Tibial nerve (tissue), 3 donors: ENCODE measurements at regions not wholly inside any gene's neighbourhood (a gene's known extent, or its start where the extent isn't known, plus 50 kb on each side); places are given as distances from the start of the nearest gene placed in this dataset.

Experiments used
- CTCF ChIP-seq, 5 experiments: fragments of 200-600 bp in 3 of 5; fragments of 450-650 bp in 2 of 5; sonication (generic) in 3 of 5; IDR thresholded peaks; one replicate each; pipeline ENCODE4 v1.5.1; 2016 to 2019; ENCODE audit warnings: antibody characterized with exemption in 5 of 5, mild to moderate bottlenecking in 3 of 5, moderate library complexity in 2 of 5
- POLR2A ChIP-seq, 2 donors: fragments of 450-650 bp; IDR thresholded peaks; one replicate each; pipeline ENCODE4 v1.6.1; 2017; ENCODE audit warnings: antibody characterized with exemption in 2 of 2, mild to moderate bottlenecking in 2 of 2, moderate library complexity in 2 of 2

- peak; percentile 85 to 93 (median 91) for TF ChIP-seq CTCF (IDR thresholded peaks at IDR 0.05)
- no peak for TF ChIP-seq POLR2A (IDR thresholded peaks at IDR 0.05)
These were observed 145.9 kb downstream of the CCDC74A start for GRCh38 chr2:131673400-131674173.
